ENCODE measurements at regions not wholly inside any gene's neighbourhood (a gene's known extent, or its start where the extent isn't known, plus 50 kb on each side); places are given as distances from the start of the nearest gene placed in this dataset.
"Not testable (repeated sequence)": the region's sequence is repeated elsewhere in the genome, so short reads cannot be mapped to it uniquely, and the experiment has no call there.

- Mint-ChIP-seq H3K4me1 (ENCODE audit: low read depth) (no peaks in the 10 kb centered on the region), H3K27me3 (peaks cover 8% of the 10 kb centered on the region), H3K4me3 (no peak overlapping the region), H3K9me3 (ENCODE audit: low read depth) (no peaks in the 10 kb centered on the region), H3K36me3 (no peaks in the 10 kb centered on the region), H3K27ac (no peak overlapping the region)
Observed at GRCh38 chr3:102329066-102329465, 105.7 kb upstream of the ZPLD1 start.

- Mint-ChIP-seq H3K27ac (no peak overlapping the region), H3K4me3 (no peak overlapping the region), H3K27me3 (peaks cover 8% of the 10 kb centered on the region), H3K9me3 (ENCODE audit: low read depth) (no peaks in the 10 kb centered on the region), H3K4me1 (ENCODE audit: low read depth) (no peaks in the 10 kb centered on the region), H3K36me3 (no peaks in the 10 kb centered on the region)
Observed at GRCh38 chr3:102329561-102329960, 105.3 kb upstream of the ZPLD1 start.

GRCh38 chr3:102332205-102332604, 102.6 kb upstream of the ZPLD1 start:
- Mint-ChIP-seq H3K36me3 (no peaks in the 10 kb centered on the region), H3K27ac (no peak overlapping the region), H3K9me3 (ENCODE audit: low read depth) (no peaks in the 10 kb centered on the region), H3K27me3 (peaks cover 6% of the 10 kb centered on the region), H3K4me3 (no peak overlapping the region), H3K4me1 (ENCODE audit: low read depth) (no peaks in the 10 kb centered on the region)

- Mint-ChIP-seq H3K9me3 (ENCODE audit: low read depth) (no peaks in the 10 kb centered on the region), H3K4me1 (ENCODE audit: low read depth) (no peaks in the 10 kb centered on the region), H3K4me3 (no peak overlapping the region)
Observed at GRCh38 chr3:102332934-102333333, 101.9 kb upstream of the ZPLD1 start.

GRCh38 chr3:102336130-102336529, 98.7 kb upstream of the ZPLD1 start:
- Mint-ChIP-seq H3K4me1 (ENCODE audit: low read depth) (no peaks in the 10 kb centered on the region), H3K9me3 (ENCODE audit: low read depth) (no peaks in the 10 kb centered on the region), H3K36me3 (no peaks in the 10 kb centered on the region), H3K27ac (no peak overlapping the region), H3K4me3 (no peak overlapping the region), H3K27me3 (peaks cover 3% of the 10 kb centered on the region)

More at GRCh38 chr3:102332934-102333333, 101.9 kb upstream of the ZPLD1 start:
- H3K36me3 Mint-ChIP-seq = no peaks in the 10 kb centered on the region
- peaks cover 7% of the 10 kb centered on the region for H3K27me3 Mint-ChIP-seq
- no peak overlapping the region for H3K27ac Mint-ChIP-seq

- Mint-ChIP-seq H3K27ac (no peak overlapping the region), H3K4me3 (no peak overlapping the region), H3K27me3 (peaks cover 7% of the 10 kb centered on the region), H3K4me1 (ENCODE audit: low read depth) (no peaks in the 10 kb centered on the region), H3K9me3 (ENCODE audit: low read depth) (no peaks in the 10 kb centered on the region), H3K36me3 (no peaks in the 10 kb centered on the region)
Observed at GRCh38 chr3:102339671-102340070, 95.1 kb upstream of the ZPLD1 start.

GRCh38 chr3:102346897-102347296, 87.9 kb upstream of the ZPLD1 start:
- no peaks in the 10 kb centered on the region for H3K9me3 Mint-ChIP-seq (ENCODE audit: low read depth)
- H3K4me3 Mint-ChIP-seq = no peak overlapping the region
- H3K4me1 Mint-ChIP-seq (ENCODE audit: low read depth) = no peaks in the 10 kb centered on the region
- no peaks in the 10 kb centered on the region for H3K36me3 Mint-ChIP-seq
- H3K27ac Mint-ChIP-seq = no peak overlapping the region
- H3K27me3 Mint-ChIP-seq = peaks cover 12% of the 10 kb centered on the region

- Mint-ChIP-seq H3K4me1 (ENCODE audit: low read depth) (no peaks in the 10 kb centered on the region), H3K27me3 (peaks cover 12% of the 10 kb centered on the region)
Observed at GRCh38 chr3:102348904-102349303, 85.9 kb upstream of the ZPLD1 start.

GRCh38 chr3:102353148-102353547, 81.7 kb upstream of the ZPLD1 start:
- no peak overlapping the region for H3K4me3 Mint-ChIP-seq
- H3K4me1 Mint-ChIP-seq (ENCODE audit: low read depth) = no peaks in the 10 kb centered on the region
- H3K9me3 Mint-ChIP-seq (ENCODE audit: low read depth) = no peaks in the 10 kb centered on the region
- H3K27ac Mint-ChIP-seq = no peak overlapping the region
- H3K27me3 Mint-ChIP-seq = peaks cover 2% of the 10 kb centered on the region
- H3K36me3 Mint-ChIP-seq = no peaks in the 10 kb centered on the region

More at GRCh38 chr3:102348904-102349303, 85.9 kb upstream of the ZPLD1 start:
- H3K4me3 Mint-ChIP-seq = no peak overlapping the region
- H3K27ac Mint-ChIP-seq = no peak overlapping the region
- no peaks in the 10 kb centered on the region for H3K9me3 Mint-ChIP-seq (ENCODE audit: low read depth)
- no peaks in the 10 kb centered on the region for H3K36me3 Mint-ChIP-seq

GRCh38 chr3:102353805-102354204, 81.0 kb upstream of the ZPLD1 start:
- Mint-ChIP-seq H3K27ac (no peak overlapping the region), H3K27me3 (peaks cover 2% of the 10 kb centered on the region), H3K4me1 (ENCODE audit: low read depth) (no peaks in the 10 kb centered on the region), H3K36me3 (no peaks in the 10 kb centered on the region), H3K4me3 (no peak overlapping the region), H3K9me3 (ENCODE audit: low read depth) (no peaks in the 10 kb centered on the region)

GRCh38 chr3:102354818-102355515, 79.8 kb upstream of the ZPLD1 start:
- peaks cover 2% of the 10 kb centered on the region for H3K27me3 Mint-ChIP-seq
- H3K4me3 Mint-ChIP-seq = no peak overlapping the region
- no peaks in the 10 kb centered on the region for H3K36me3 Mint-ChIP-seq
- no peaks in the 10 kb centered on the region for H3K9me3 Mint-ChIP-seq (ENCODE audit: low read depth)
- H3K27ac Mint-ChIP-seq = no peak overlapping the region
- no peaks in the 10 kb centered on the region for H3K4me1 Mint-ChIP-seq (ENCODE audit: low read depth)

GRCh38 chr3:102356506-102356905, 78.3 kb upstream of the ZPLD1 start:
- H3K4me3 Mint-ChIP-seq = no peak overlapping the region

GRCh38 chr3:102357313-102357712, 77.5 kb upstream of the ZPLD1 start:
- not testable (repeated sequence) for H3K4me1 Mint-ChIP-seq (ENCODE audit: low read depth); H3K4me3 Mint-ChIP-seq; H3K27ac Mint-ChIP-seq; H3K9me3 Mint-ChIP-seq (ENCODE audit: low read depth); H3K36me3 Mint-ChIP-seq; H3K27me3 Mint-ChIP-seq

More at GRCh38 chr3:102356506-102356905, 78.3 kb upstream of the ZPLD1 start:
- Mint-ChIP-seq H3K4me1 (ENCODE audit: low read depth) (no peaks in the 10 kb centered on the region), H3K27me3 (peaks cover 2% of the 10 kb centered on the region), H3K36me3 (no peaks in the 10 kb centered on the region), H3K9me3 (ENCODE audit: low read depth) (no peaks in the 10 kb centered on the region), H3K27ac (no peak overlapping the region)

- Mint-ChIP-seq H3K27me3 (peaks cover 2% of the 10 kb centered on the region), H3K9me3 (ENCODE audit: low read depth) (peaks cover 17% of the 10 kb centered on the region), H3K4me3 (no peak overlapping the region), H3K36me3 (no peaks in the 10 kb centered on the region), H3K4me1 (ENCODE audit: low read depth) (no peaks in the 10 kb centered on the region), H3K27ac (no peak overlapping the region)
Observed at GRCh38 chr3:102360183-102360860, 74.5 kb upstream of the ZPLD1 start.

GRCh38 chr3:102361101-102361500, 73.7 kb upstream of the ZPLD1 start:
- Mint-ChIP-seq H3K27me3 (peaks cover 2% of the 10 kb centered on the region), H3K4me1 (ENCODE audit: low read depth) (no peaks in the 10 kb centered on the region), H3K4me3 (no peak overlapping the region)

GRCh38 chr3:102366116-102366515, 68.7 kb upstream of the ZPLD1 start:
- not testable (repeated sequence) for H3K36me3 Mint-ChIP-seq; H3K27ac Mint-ChIP-seq; H3K4me3 Mint-ChIP-seq; H3K4me1 Mint-ChIP-seq (ENCODE audit: low read depth); H3K27me3 Mint-ChIP-seq
- H3K9me3 Mint-ChIP-seq (ENCODE audit: low read depth) = peaks cover 24% of the 10 kb centered on the region

More at GRCh38 chr3:102361101-102361500, 73.7 kb upstream of the ZPLD1 start:
- Mint-ChIP-seq H3K9me3 (ENCODE audit: low read depth) (peaks cover 24% of the 10 kb centered on the region), H3K36me3 (no peaks in the 10 kb centered on the region), H3K27ac (no peak overlapping the region)
